MG63 (cell line): ENCODE measurements at regions not wholly inside any gene's neighbourhood (a gene's known extent, or its start where the extent isn't known, plus 50 kb on each side); places are given as distances from the start of the nearest gene placed in this dataset.

Source experiments
- DNase-seq: peaks from one replicate; pipeline ENCODE4 v3.0.0-alpha.2; 2020
- H3K27me3 ChIP-seq: fragments of 250-450 bp; sonication (Bioruptor Pico); 2 replicates; pipeline ENCODE4 v1.5.1; 2020; ENCODE audit warnings: mild to moderate bottlenecking, moderate library complexity
- H3K36me3 ChIP-seq: fragments of 250-450 bp; sonication (Bioruptor Pico); 2 replicates; pipeline ENCODE4 v1.5.1; 2020; ENCODE audit warnings: mild to moderate bottlenecking, moderate library complexity
- H3K4me3 ChIP-seq: fragments of 250-450 bp; sonication (Bioruptor Pico); 2 replicates; pipeline ENCODE4 v1.5.1; 2020; ENCODE audit warnings: mild to moderate bottlenecking, moderate library complexity
- H3K9me3 ChIP-seq: fragments of 250-450 bp; sonication (Bioruptor Pico); 2 replicates; pipeline ENCODE4 v1.5.1; 2020; ENCODE audit warnings: mild to moderate bottlenecking, moderate library complexity

GRCh38 chr17:45709728-45710288 lies 74.3 kb upstream of the CRHR1 start:
- peaks cover 25% of the 10 kb centered on the region for H3K27me3 ChIP-seq
- H3K36me3 ChIP-seq: no peaks in the 10 kb centered on the region
- H3K4me3 ChIP-seq: no peak overlapping the region
- no peaks in the 10 kb centered on the region for H3K9me3 ChIP-seq
- DNase-seq: no peak

GRCh38 chr17:45715787-45716186 lies 68.3 kb upstream of the CRHR1 start:
- Histone ChIP-seq H3K9me3 (no peaks in the 10 kb centered on the region), H3K27me3 (peaks cover 10% of the 10 kb centered on the region), H3K36me3 (no peaks in the 10 kb centered on the region), H3K4me3 (no peak overlapping the region)
- DNase-seq: no peak

- no peak overlapping the region for H3K4me3 ChIP-seq
- H3K9me3 ChIP-seq: 0 out of 2 replicates have a peak, but pooled peaks cover under 1% of the 10 kb centered on the region
- no peaks in the 10 kb centered on the region for H3K36me3 ChIP-seq
- peaks cover 8% of the 10 kb centered on the region; the same call in 1 of the 2 replicates for H3K27me3 ChIP-seq
- no peak for DNase-seq
These were observed 65.3 kb upstream of the CRHR1 start for GRCh38 chr17:45718791-45719190.

GRCh38 chr17:45719335-45720071 lies 64.6 kb upstream of the CRHR1 start:
- H3K4me3 ChIP-seq: no peak overlapping the region
- H3K27me3 ChIP-seq: peaks cover 11% of the 10 kb centered on the region; the same call in 1 of the 2 replicates
- peak; percentile 88 for DNase-seq
- H3K9me3 ChIP-seq: peaks cover 8% of the 10 kb centered on the region; the same call in 1 of the 2 replicates
- H3K36me3 ChIP-seq: no peaks in the 10 kb centered on the region

GRCh38 chr17:45720386-45720785 lies 63.7 kb upstream of the CRHR1 start:
- H3K4me3 ChIP-seq: no peak overlapping the region
- DNase-seq: no peak
- H3K27me3 ChIP-seq: peaks cover 14% of the 10 kb centered on the region; the same call in 1 of the 2 replicates

GRCh38 chr17:45722161-45722560 lies 62.0 kb upstream of the CRHR1 start:
- Histone ChIP-seq H3K27me3 (peaks cover 12% of the 10 kb centered on the region; the same call in 1 of the 2 replicates), H3K9me3 (peaks cover 12% of the 10 kb centered on the region; the same call in 1 of the 2 replicates), H3K4me3 (no peak overlapping the region), H3K36me3 (no peaks in the 10 kb centered on the region)
- no peak for DNase-seq

More at GRCh38 chr17:45720386-45720785, 63.7 kb upstream of the CRHR1 start:
- Histone ChIP-seq H3K9me3 (peaks cover 12% of the 10 kb centered on the region; the same call in 1 of the 2 replicates), H3K36me3 (no peaks in the 10 kb centered on the region)

- peaks cover 4% of the 10 kb centered on the region; the same call in 1 of the 2 replicates for H3K27me3 ChIP-seq
- H3K36me3 ChIP-seq: no peaks in the 10 kb centered on the region
- DNase-seq: no peak
These were observed 54.7 kb upstream of the CRHR1 start for GRCh38 chr17:45729294-45729907.

GRCh38 chr17:45730192-45730591 lies 53.9 kb upstream of the CRHR1 start:
- DNase-seq: no peak
- peaks cover 21% of the 10 kb centered on the region for H3K9me3 ChIP-seq
- H3K4me3 ChIP-seq: no peak overlapping the region
- H3K27me3 ChIP-seq: no peaks in the 10 kb centered on the region; the same call in 1 of the 2 replicates
- H3K36me3 ChIP-seq: no peaks in the 10 kb centered on the region

More at GRCh38 chr17:45729294-45729907, 54.7 kb upstream of the CRHR1 start:
- Histone ChIP-seq H3K4me3 (no peak overlapping the region), H3K9me3 (peaks cover 26% of the 10 kb centered on the region)

GRCh38 chr17:45731459-45731858 lies 52.7 kb upstream of the CRHR1 start:
- Histone ChIP-seq H3K27me3 (no peaks in the 10 kb centered on the region; the same call in none of the 2 replicates), H3K4me3 (no peak overlapping the region), H3K36me3 (no peaks in the 10 kb centered on the region), H3K9me3 (peaks cover 21% of the 10 kb centered on the region)
- DNase-seq: no peak

- no peak overlapping the region for H3K4me3 ChIP-seq
- no peaks in the 10 kb centered on the region for H3K36me3 ChIP-seq
- no peak for DNase-seq
- no peaks in the 10 kb centered on the region; the same call in none of the 2 replicates for H3K27me3 ChIP-seq
- H3K9me3 ChIP-seq: peaks cover 21% of the 10 kb centered on the region
These were observed 51.1 kb upstream of the CRHR1 start for GRCh38 chr17:45732926-45733505.

- no peak overlapping the region for H3K4me3 ChIP-seq
- no peak for DNase-seq
- H3K27me3 ChIP-seq: peaks cover 6% of the 10 kb centered on the region
- no peaks in the 10 kb centered on the region for H3K36me3 ChIP-seq
- peaks cover 21% of the 10 kb centered on the region for H3K9me3 ChIP-seq
These were observed 50.3 kb upstream of the CRHR1 start for GRCh38 chr17:45733781-45734180.
